GM12878 (cell line): ENCODE measurements at regions not wholly inside any gene's neighbourhood (a gene's known extent, or its start where the extent isn't known, plus 50 kb on each side); places are given as distances from the start of the nearest gene placed in this dataset.

Source experiments
- ATAC-seq: fragments of 200-7000 bp; cut with Tn5 transposase; 3 replicates; pipeline ENCODE4 v1.9.1; 2020; ENCODE audit warnings: mild to moderate bottlenecking, moderate library complexity
- BruUV-seq: library from RNA; stranded (reverse); fragments of 400-500 nt; replicated peaks from 2 replicates; lab custom pipeline; 2021; lab: Mats Ljungman, UMichigan
- CTCF ChIA-PET: fragments of 300-600 bp; sonication (Branson Sonifier 250); formaldehyde crosslinking; extraction: SDS; loops from one replicate; lab custom pipeline; 2021; ENCODE audit warnings: inconsistent platforms; lab: Yijun Ruan, JAX
- POLR2A ChIA-PET: fragments of 350-600 bp; formaldehyde crosslinking; extraction: SDS; loops from one replicate; lab custom pipeline; 2021; ENCODE audit warnings: inconsistent platforms; lab: Charles Lee
- RAD21 ChIA-PET: fragments of 300-600 bp; sonication (Branson Sonifier 250); formaldehyde crosslinking; loops from one replicate; lab custom pipeline; 2023; ENCODE audit warnings: antibody characterized with exemption; ENCODE audit not compliant: unreplicated experiment; lab: Charles Lee
- SMC1A ChIA-PET: fragments of 300-600 bp; sonication (Branson Sonifier 250); formaldehyde crosslinking; loops from one replicate; lab custom pipeline; 2023; ENCODE audit not compliant: unreplicated experiment, uncharacterized antibody; lab: Charles Lee
- DNase-seq: peaks from one replicate; pipeline ENCODE4 v3.0.0-alpha.2; 2011; ENCODE audit warnings: low read depth, low spot score
- FAIRE-seq: peaks from 3 replicates; lab custom pipeline; 2011; peaks lifted over from hg19 to GRCh38; lab: Jason Lieb, UNC
- H2AFZ ChIP-seq: 2 replicates; pipeline ENCODE4 v1.6.0; 2011; ENCODE audit warnings: low read depth, low read length, control low read depth; ENCODE audit not compliant: control insufficient read depth
- H3K27ac ChIP-seq: 2 replicates; pipeline ENCODE4 v1.5.1; 2011; ENCODE audit warnings: control low read depth; ENCODE audit not compliant: control insufficient read depth, insufficient read depth
- H3K27me3 ChIP-seq, 2 experiments: replicated peaks in 1 of 2; 2 replicates each; pipeline versions ENCODE4 v1.6.0 to v1.6.1; 2011; ENCODE audit warnings: low read length in 1 of 2; ENCODE audit not compliant: control insufficient read depth in 2 of 2, insufficient read depth in 2 of 2
- H3K36me3 ChIP-seq, 2 experiments: 2 replicates each; pipeline ENCODE4 v1.5.1; 2011; ENCODE audit warnings: low read length in 1 of 2; ENCODE audit not compliant: control insufficient read depth in 2 of 2, insufficient read depth in 2 of 2
- H3K4me1 ChIP-seq: 2 replicates; pipeline ENCODE4 v1.6.1; 2011; ENCODE audit warnings: mild to moderate bottlenecking, low read length, moderate library complexity, mixed read lengths; ENCODE audit not compliant: control insufficient read depth, insufficient read depth
- H3K4me2 ChIP-seq: 2 replicates; pipeline ENCODE4 v1.6.0; 2011; ENCODE audit warnings: control low read depth; ENCODE audit not compliant: control insufficient read depth, insufficient read depth
- H3K4me3 ChIP-seq: fragments of 200-600 bp; sonication (generic); 2 replicates; pipeline ENCODE4 v1.5.1; 2016
- H3K79me2 ChIP-seq: 2 replicates; pipeline ENCODE4 v1.6.0; 2011; ENCODE audit warnings: low read length; ENCODE audit not compliant: control insufficient read depth, insufficient read depth
- H3K9ac ChIP-seq: 2 replicates; pipeline ENCODE4 v1.8.0; 2011; ENCODE audit warnings: low read length, control low read depth, mixed read lengths; ENCODE audit not compliant: control insufficient read depth, insufficient read depth
- H3K9me3 ChIP-seq: replicated peaks from 3 replicates; pipeline ENCODE4 v1.5.1; 2011; ENCODE audit warnings: mild to moderate bottlenecking, low read length; ENCODE audit not compliant: control insufficient read depth, insufficient read depth
- H4K20me1 ChIP-seq: 2 replicates; pipeline ENCODE4 v1.6.0; 2011; ENCODE audit not compliant: control insufficient read depth, insufficient read depth
- BCLAF1 ChIP-seq: fragments of 450-650 bp; IDR thresholded peaks from 2 replicates; pipeline ENCODE4 v1.6.1; 2017; ENCODE audit warnings: antibody characterized with exemption, mild to moderate bottlenecking, moderate library complexity
- BMI1 ChIP-seq: fragments of 450-650 bp; IDR thresholded peaks from 2 replicates; pipeline ENCODE4 v1.6.1; 2016; ENCODE audit warnings: mild to moderate bottlenecking, moderate library complexity, borderline replicate concordance
- CBX3 ChIP-seq: fragments of 200-600 bp; sonication (generic); IDR thresholded peaks from 2 replicates; pipeline ENCODE4 v1.6.1; 2016; ENCODE audit warnings: low read depth, borderline replicate concordance
- DPF2 ChIP-seq: fragments of 450-650 bp; IDR thresholded peaks from 2 replicates; pipeline ENCODE4 v1.6.1; 2017; ENCODE audit warnings: mild to moderate bottlenecking
- GATAD2B ChIP-seq: fragments of 450-650 bp; conservative IDR thresholded peaks from 2 replicates; pipeline ENCODE4 v1.6.1; 2017; ENCODE audit warnings: low read depth, mild to moderate bottlenecking, moderate library complexity
- HDGF ChIP-seq: fragments of 450-650 bp; IDR thresholded peaks from 2 replicates; pipeline ENCODE4 v1.6.1; 2016; ENCODE audit warnings: antibody characterized with exemption
- KLF5 ChIP-seq: fragments of 450-650 bp; IDR thresholded peaks from 2 replicates; pipeline ENCODE4 v1.6.1; 2014; ENCODE audit warnings: mild to moderate bottlenecking; ENCODE audit not compliant: partially characterized antibody
- MAX ChIP-seq: IDR thresholded peaks from 2 replicates; pipeline ENCODE4 v1.6.1; 2012; ENCODE audit warnings: low read depth, low read length, improper control_type of control experiment
- POLR2AphosphoS2 ChIP-seq: IDR thresholded peaks from 2 replicates; pipeline ENCODE4 v1.6.1; 2011; ENCODE audit warnings: low read depth, mild to moderate bottlenecking, low read length, improper control_type of control experiment, moderate library complexity
- RFX5 ChIP-seq: IDR thresholded peaks from 2 replicates; pipeline ENCODE4 v1.6.1; 2011; ENCODE audit warnings: low read depth, low read length, improper control_type of control experiment
- ZBTB11 ChIP-seq: fragments of 450-650 bp; formaldehyde crosslinking; IDR thresholded peaks from 2 replicates; pipeline ENCODE4 v1.5.0; 2022; ENCODE audit warnings: mild to moderate bottlenecking, missing genetic modification characterization
- ZNF622 ChIP-seq: fragments of 450-650 bp; IDR thresholded peaks from 2 replicates; pipeline ENCODE4 v1.6.1; 2017; ENCODE audit warnings: mild to moderate bottlenecking, inconsistent platforms
- WGBS: methylation state at CpG from one replicate; pipeline ENCODE4 v1.1.6; 2016; ENCODE audit warnings: low lambda C conversion rate; ENCODE audit not compliant: insufficient replicate concordance, insufficient coverage; ENCODE audit errors: missing lambda C conversion rate; 5-methylcytosine and 5-hydroxymethylcytosine counted together
- in situ Hi-C: fragments of 300-500 bp; cut with MboI; formaldehyde crosslinking; loops from 9 replicates; pipeline ENCODE4 v1.14.3; 2018; ENCODE audit warnings: mixed read lengths
- intact Hi-C: fragments of 100-400 bp; cut with micrococcal nuclease; formaldehyde crosslinking; loops from one replicate; pipeline ENCODE4 v1.14.2; 2022; ENCODE audit not compliant: unreplicated experiment

GRCh38 chr2:185919155-185919554, 180.6 kb downstream of the FSIP2 start:
- Histone ChIP-seq H3K27me3 (no peaks in the 10 kb centered on the region), H3K36me3 (no peaks in the 10 kb centered on the region), H3K9ac (no peak overlapping the region), H4K20me1 (no peaks in the 10 kb centered on the region), H3K4me3 (no peak overlapping the region), H2AFZ (no peak overlapping the region), H3K9me3 (no peaks in the 10 kb centered on the region), H3K4me2 (no peak overlapping the region), H3K4me1 (no peaks in the 10 kb centered on the region), H3K27ac (no peak overlapping the region), H3K79me2 (no peaks in the 10 kb centered on the region)
- CTCF ChIA-PET = no interaction called here
- 0% methylated on average over 1 of the region's 1 CpG for WGBS
- SMC1A ChIA-PET = no interaction called here
- POLR2A ChIA-PET = no interaction called here
- DNase-seq (no peak), FAIRE-seq (no peak), ATAC-seq (no peak)
- in situ Hi-C loops = no loop called here
- RAD21 ChIA-PET = no interaction called here
- no peak for TF ChIP-seq RFX5
- TF ChIP-seq KLF5 = no peak
- no peak for TF ChIP-seq DPF2
- TF ChIP-seq ZNF622 = no peak
- TF ChIP-seq POLR2AphosphoS2 = no peak
- no peak for TF ChIP-seq HDGF
- no peak for TF ChIP-seq BCLAF1
- TF ChIP-seq GATAD2B = no peak
- TF ChIP-seq MAX = no peak
- no peak for TF ChIP-seq ZBTB11 (CRISPR knock-in tag)
- no peak for TF ChIP-seq BMI1
- TF ChIP-seq CBX3 = no peak
- no TSS peak for BruUV-seq
- intact Hi-C loops = no loop called here
